Gastroesophageal sphincter (tissue), 4 donors: ENCODE measurements at regions not wholly inside any gene's neighbourhood (a gene's known extent, or its start where the extent isn't known, plus 50 kb on each side); places are given as distances from the start of the nearest gene placed in this dataset.
A peak's percentile ranks its signal among the peaks of the same experiment; 100 is the strongest.

Experiments used
- ATAC-seq: fragments of 150-250 bp; one replicate; pipeline ENCODE4 v1.9.1; 2016; ENCODE audit warnings: mild to moderate bottlenecking, moderate library complexity
- H3K27ac ChIP-seq, 4 donors: fragments of 200-600 bp; sonication (generic) in 3 of 4; 1 replicate in 3 of 4; 2 replicates in 1 of 4; pipeline ENCODE4 v1.5.1; 2016 to 2019
- H3K27me3 ChIP-seq: fragments of 200-600 bp; sonication (generic); one replicate; pipeline ENCODE4 v1.5.1; 2019
- H3K36me3 ChIP-seq, 2 donors: fragments of 200-600 bp; sonication (generic); one replicate each; pipeline ENCODE4 v1.5.1; 2019; ENCODE audit warnings: control low read depth in 1 of 2
- H3K4me1 ChIP-seq, 3 donors: fragments of 200-600 bp; sonication (generic); 1 replicate in 2 of 3; 2 replicates in 1 of 3; pipeline ENCODE4 v1.5.1; 2016 to 2019; ENCODE audit warnings: control low read depth in 2 of 3
- H3K4me3 ChIP-seq, 2 donors: fragments of 200-600 bp; sonication (generic); one replicate each; pipeline ENCODE4 v1.5.1; 2019; ENCODE audit warnings: mild to moderate bottlenecking in 1 of 2, moderate library complexity in 1 of 2
- H3K9me3 ChIP-seq, 3 donors: fragments of 200-600 bp; sonication (generic); one replicate each; pipeline ENCODE4 v1.5.1; 2017 to 2019; ENCODE audit warnings: control low read depth in 2 of 3
- EP300 ChIP-seq: sonication (generic); formaldehyde crosslinking; IDR thresholded peaks from one replicate; pipeline ENCODE4 v1.6.1; 2017; ENCODE audit warnings: antibody characterized with exemption, mild to moderate bottlenecking
- POLR2A ChIP-seq, 2 donors: fragments of 450-650 bp; IDR thresholded peaks; one replicate each; pipeline ENCODE4 v1.6.1; 2017; ENCODE audit warnings: antibody characterized with exemption in 2 of 2, mild to moderate bottlenecking in 2 of 2, moderate library complexity in 1 of 2
- POLR2AphosphoS5 ChIP-seq: sonication (generic); formaldehyde crosslinking; IDR thresholded peaks from one replicate; pipeline ENCODE4 v1.6.1; 2017; ENCODE audit warnings: antibody characterized with exemption
- WGBS, 2 donors: methylation state at CpG; one replicate each; pipeline ENCODE4 v1.1.5; 2018; ENCODE audit warnings: low coverage in 1 of 2; 5-methylcytosine and 5-hydroxymethylcytosine counted together
- TF ChIP-seq, protein P1 (sequence below), 4 experiments: fragments of 200-600 bp in 2 of 4; fragments of 450-650 bp in 2 of 4; sonication (generic) in 1 of 4; IDR thresholded peaks; one replicate each; pipeline ENCODE4 v1.5.1; 2017 to 2019; ENCODE audit warnings: antibody characterized with exemption in 4 of 4, mild to moderate bottlenecking in 2 of 4, moderate library complexity in 2 of 4

DNA sequence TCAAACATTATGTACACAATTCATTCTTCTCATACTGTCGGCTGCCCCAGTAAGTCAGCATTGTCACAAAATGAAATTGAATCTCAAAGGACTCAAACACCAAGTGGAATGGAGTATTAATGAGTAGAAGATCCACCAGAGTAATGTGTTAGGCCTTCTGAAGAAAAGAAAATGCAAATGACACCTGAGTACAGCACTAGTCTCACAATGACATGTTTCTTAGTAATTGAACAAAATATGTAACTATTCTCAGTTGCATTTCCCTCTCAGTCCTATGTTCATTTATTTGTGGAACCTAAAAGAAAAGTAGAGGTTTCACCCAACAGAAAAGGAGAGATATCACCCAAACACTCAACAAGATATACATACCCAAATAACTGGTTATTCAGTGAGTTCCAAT is 283.9 kb upstream of the THBS1 start:
- TF ChIP-seq POLR2AphosphoS5, result no peak
- WGBS, 2 donors, result 60 to 100% methylated on average over 1 of the region's 1 CpG
- Histone ChIP-seq H3K4me1 (peaks cover 0 to 8% (median 2%) of the 10 kb centered on the region in 3 donors), H3K27me3 (no peaks in the 10 kb centered on the region), H3K36me3 (no peaks in the 10 kb centered on the region), H3K4me3 (no peak overlapping the region), H3K27ac (no peak overlapping the region), H3K9me3 (peaks cover 0 to 4% (median 0%) of the 10 kb centered on the region in 3 donors)
- no peak for ATAC-seq

DNA sequence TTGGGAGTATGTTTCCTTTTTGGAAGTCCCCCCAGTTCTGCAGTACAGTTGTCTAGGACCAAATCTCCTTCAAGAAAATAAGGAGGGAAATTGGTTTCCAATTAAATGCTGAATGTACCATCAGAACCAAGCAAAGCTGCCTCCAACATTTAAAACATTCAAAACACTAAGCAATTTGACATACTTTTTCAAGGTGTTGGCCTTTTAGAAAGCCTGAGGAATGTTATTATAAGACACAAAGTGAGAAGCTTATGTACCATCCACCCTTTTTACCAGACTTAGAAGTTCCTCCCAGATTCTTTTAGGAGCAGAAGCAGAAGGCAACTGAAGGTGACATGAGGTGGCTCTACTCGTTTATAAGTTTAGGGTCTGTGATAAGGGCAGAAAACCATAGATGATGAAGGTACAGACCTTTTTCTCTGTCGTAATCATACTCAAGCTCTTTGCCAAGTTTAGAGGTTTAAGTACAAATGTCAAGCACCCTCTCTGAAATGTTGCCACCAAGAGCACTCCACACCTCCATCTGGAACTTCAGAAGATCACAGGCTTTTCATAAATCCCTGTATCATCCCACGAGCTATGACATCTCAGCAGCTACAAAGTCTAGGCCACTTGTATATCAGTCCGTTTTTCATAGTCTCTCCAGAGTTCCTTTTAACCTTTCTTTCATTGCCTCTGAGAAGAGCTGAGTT is 282.5 kb upstream of the THBS1 start:
- no peak overlapping the region for H3K27ac ChIP-seq
- no peak overlapping the region for H3K4me3 ChIP-seq
- WGBS, 2 donors, result 87 to 93% methylated on average over 3 to 4 of the region's 4 CpGs
- H3K4me1 ChIP-seq, result peaks cover 0 to 11% (median 2%) of the 10 kb centered on the region in 3 donors
- no peak for TF ChIP-seq POLR2A (IDR thresholded peaks at IDR 0.05)
- TF ChIP-seq, protein P1, sequence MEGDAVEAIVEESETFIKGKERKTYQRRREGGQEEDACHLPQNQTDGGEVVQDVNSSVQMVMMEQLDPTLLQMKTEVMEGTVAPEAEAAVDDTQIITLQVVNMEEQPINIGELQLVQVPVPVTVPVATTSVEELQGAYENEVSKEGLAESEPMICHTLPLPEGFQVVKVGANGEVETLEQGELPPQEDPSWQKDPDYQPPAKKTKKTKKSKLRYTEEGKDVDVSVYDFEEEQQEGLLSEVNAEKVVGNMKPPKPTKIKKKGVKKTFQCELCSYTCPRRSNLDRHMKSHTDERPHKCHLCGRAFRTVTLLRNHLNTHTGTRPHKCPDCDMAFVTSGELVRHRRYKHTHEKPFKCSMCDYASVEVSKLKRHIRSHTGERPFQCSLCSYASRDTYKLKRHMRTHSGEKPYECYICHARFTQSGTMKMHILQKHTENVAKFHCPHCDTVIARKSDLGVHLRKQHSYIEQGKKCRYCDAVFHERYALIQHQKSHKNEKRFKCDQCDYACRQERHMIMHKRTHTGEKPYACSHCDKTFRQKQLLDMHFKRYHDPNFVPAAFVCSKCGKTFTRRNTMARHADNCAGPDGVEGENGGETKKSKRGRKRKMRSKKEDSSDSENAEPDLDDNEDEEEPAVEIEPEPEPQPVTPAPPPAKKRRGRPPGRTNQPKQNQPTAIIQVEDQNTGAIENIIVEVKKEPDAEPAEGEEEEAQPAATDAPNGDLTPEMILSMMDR (IDR thresholded peaks at IDR 0.05), result no peak
- TF ChIP-seq EP300, result no peak
- no peak for TF ChIP-seq POLR2AphosphoS5
- no peaks in the 10 kb centered on the region for H3K9me3 ChIP-seq
- no peak for ATAC-seq
- no peaks in the 10 kb centered on the region for H3K36me3 ChIP-seq
- H3K27me3 ChIP-seq, result no peaks in the 10 kb centered on the region

GRCh38 chr15:39299486-39300267 is 281.2 kb upstream of the THBS1 start:
- no peak for ATAC-seq
- WGBS, 2 donors, result 86 to 100% methylated on average over 1 of the region's 1 CpG
- Histone ChIP-seq H3K4me1 (peaks cover 0 to 11% (median 2%) of the 10 kb centered on the region in 3 donors), H3K9me3 (no peaks in the 10 kb centered on the region), H3K36me3 (no peaks in the 10 kb centered on the region), H3K27ac (no peak overlapping the region), H3K27me3 (no peaks in the 10 kb centered on the region), H3K4me3 (no peak overlapping the region)
- TF ChIP-seq POLR2A (IDR thresholded peaks at IDR 0.05) (no peak), POLR2AphosphoS5 (no peak), EP300 (no peak)
- TF ChIP-seq, protein P1 (IDR thresholded peaks at IDR 0.05), result no peak

DNA sequence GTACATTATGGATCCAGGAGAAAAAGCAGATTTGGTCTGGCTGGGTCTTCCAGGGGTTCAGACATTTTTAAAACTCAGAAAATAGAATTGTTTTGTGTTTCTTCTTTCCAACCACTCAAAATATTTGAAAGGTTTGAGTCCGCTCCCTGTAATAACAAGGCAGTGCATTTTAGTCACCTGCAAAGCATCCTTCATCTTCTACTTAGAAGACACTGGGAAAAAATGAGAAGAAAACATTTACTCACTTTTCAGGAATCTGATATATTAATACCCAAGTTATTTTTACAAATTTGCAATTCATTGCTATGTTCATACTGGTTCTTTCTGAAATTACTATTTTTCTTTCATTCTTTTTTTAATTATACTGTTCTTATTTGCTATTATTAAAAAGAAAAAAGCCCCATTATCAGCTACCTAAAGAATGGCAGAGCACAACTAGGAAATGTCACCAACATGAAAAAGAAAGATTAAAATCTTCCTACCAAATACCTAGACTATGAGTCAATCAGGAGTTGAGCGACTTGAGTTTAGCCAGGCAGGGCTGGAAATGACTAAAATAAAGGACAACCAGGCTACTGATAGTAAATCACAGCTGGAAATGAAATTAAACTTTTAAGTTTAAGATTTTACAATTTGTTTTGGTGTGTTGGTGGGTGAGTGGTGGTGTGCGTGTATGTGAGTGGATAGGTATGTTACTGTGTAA is 280.3 kb upstream of the THBS1 start:
- 73 to 75% methylated on average over 2 to 3 of the region's 3 CpGs for WGBS, 2 donors
- H3K4me3 ChIP-seq, result no peak overlapping the region

DNA sequence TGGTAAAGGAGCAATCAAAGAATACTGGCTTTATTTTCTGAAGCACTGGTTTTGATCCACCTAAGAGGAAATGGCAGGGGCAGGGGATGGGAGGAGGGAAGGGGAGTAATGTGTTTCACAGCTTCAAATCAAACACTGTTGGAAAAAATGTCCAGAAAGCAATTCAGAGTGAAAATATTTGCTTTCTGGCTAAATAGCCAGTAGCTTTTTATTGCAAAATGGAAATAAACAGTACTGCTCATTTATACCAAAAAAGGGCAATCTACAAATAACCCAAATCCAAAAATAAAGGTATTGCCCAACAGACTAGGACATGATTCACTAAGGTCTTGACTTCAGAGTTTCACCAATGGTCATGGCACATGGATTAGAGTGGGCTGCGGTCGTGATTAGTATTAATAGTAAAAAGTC is 279.3 kb upstream of the THBS1 start:
- Histone ChIP-seq H3K4me1 (peaks cover 0 to 11% (median 2%) of the 10 kb centered on the region in 3 donors), H3K27me3 (no peaks in the 10 kb centered on the region), H3K4me3 (no peak overlapping the region), H3K9me3 (no peaks in the 10 kb centered on the region), H3K36me3 (no peaks in the 10 kb centered on the region), H3K27ac (peak overlapping the region in 1 of 4 donors; percentile 7)
- peak; percentile 53 for TF ChIP-seq POLR2AphosphoS5
- no peak for TF ChIP-seq POLR2A (IDR thresholded peaks at IDR 0.05)
- ATAC-seq, result peak; percentile 74
- WGBS, 2 donors, result 70 to 88% methylated on average over 2 of the region's 2 CpGs

More for the DNA sequence above, 280.3 kb upstream of the THBS1 start:
- no peak for TF ChIP-seq POLR2A (IDR thresholded peaks at IDR 0.05)
- no peak for TF ChIP-seq POLR2AphosphoS5
- TF ChIP-seq, protein P1 (IDR thresholded peaks at IDR 0.05), result no peak
- no peak for TF ChIP-seq EP300
- no peak for ATAC-seq
- Histone ChIP-seq H3K27me3 (no peaks in the 10 kb centered on the region), H3K36me3 (no peaks in the 10 kb centered on the region), H3K4me1 (peaks cover 0 to 11% (median 2%) of the 10 kb centered on the region in 3 donors), H3K9me3 (no peaks in the 10 kb centered on the region), H3K27ac (no peak overlapping the region)
